Activated CD4-positive, alpha-beta T cell treated with anti-CD3 and anti-CD28 coated beads for 36 hours (primary cell): ENCODE measurements at regions not wholly inside any gene's neighbourhood (a gene's known extent, or its start where the extent isn't known, plus 50 kb on each side); places are given as distances from the start of the nearest gene placed in this dataset.

Source experiments
- ATAC-seq: fragments of 200-7000 bp; cut with Tn5 transposase; one replicate; pipeline ENCODE4 v1.10.0; 2021; ENCODE audit warnings: mild to moderate bottlenecking, moderate library complexity
- CTCF ChIA-PET: fragments of 350-600 bp; sonication (Branson Sonifier 250); formaldehyde crosslinking; loops from one replicate; lab custom pipeline; 2021; ENCODE audit warnings: antibody characterized with exemption; lab: Charles Lee
- POLR2A ChIA-PET: fragments of 350-600 bp; sonication (Branson Sonifier 250); formaldehyde crosslinking; loops from one replicate; lab custom pipeline; 2021; ENCODE audit warnings: antibody characterized with exemption, inconsistent platforms; lab: Charles Lee
- DNase-seq: peaks from one replicate; pipeline ENCODE4 v3.0.0-alpha.2; 2020
- H3K27ac Mint-ChIP-seq: one replicate; pipeline ENCODE4 v1.8.0; 2021; ENCODE audit warnings: mixed read lengths
- H3K27me3 Mint-ChIP-seq: one replicate; pipeline ENCODE4 v1.8.0; 2021; ENCODE audit warnings: mixed read lengths
- H3K36me3 Mint-ChIP-seq: one replicate; pipeline ENCODE4 v1.8.0; 2021; ENCODE audit warnings: low read depth, mixed read lengths
- H3K4me1 Mint-ChIP-seq: one replicate; pipeline ENCODE4 v1.8.0; 2021; ENCODE audit warnings: mixed read lengths
- H3K4me3 Mint-ChIP-seq: one replicate; pipeline ENCODE4 v1.8.0; 2021; ENCODE audit warnings: mild to moderate bottlenecking, moderate library complexity, mixed read lengths
- H3K9me3 Mint-ChIP-seq: one replicate; pipeline ENCODE4 v1.8.0; 2021; ENCODE audit warnings: low read depth, mixed read lengths
- intact Hi-C, 2 experiments: fragments of 100-400 bp; cut with DNase I in 1 of 2; cut with micrococcal nuclease in 1 of 2; formaldehyde crosslinking; loops; one replicate each; pipeline versions ENCODE4 v1.14.2 to v1.15.1; 2022 to 2024; cut with DNase I, micrococcal nuclease

- CTCF ChIA-PET: no interaction called here
- DNase-seq: no peak
- no peak for ATAC-seq
- POLR2A ChIA-PET: no interaction called here
- Mint-ChIP-seq H3K4me3 (no peak overlapping the region), H3K27ac (no peak overlapping the region), H3K4me1 (no peaks in the 10 kb centered on the region), H3K27me3 (peaks cover 12% of the 10 kb centered on the region), H3K9me3 (peaks cover 4% of the 10 kb centered on the region), H3K36me3 (peaks cover 2% of the 10 kb centered on the region)
- intact Hi-C loops: no loop called here
Measured at GRCh38 chr11:116439361-116439677, 333.5 kb downstream of the BUD13 start.

GRCh38 chr11:116438651-116439360 lies 334.0 kb downstream of the BUD13 start:
- DNase-seq (no peak), ATAC-seq (no peak)
- H3K9me3 Mint-ChIP-seq: peaks cover 4% of the 10 kb centered on the region
- H3K4me1 Mint-ChIP-seq: no peaks in the 10 kb centered on the region
- H3K4me3 Mint-ChIP-seq: no peak overlapping the region
- no peak overlapping the region for H3K27ac Mint-ChIP-seq
- intact Hi-C loops: no loop called here
- H3K27me3 Mint-ChIP-seq: peaks cover 10% of the 10 kb centered on the region
- POLR2A ChIA-PET: no interaction called here
- peaks cover 2% of the 10 kb centered on the region for H3K36me3 Mint-ChIP-seq
- CTCF ChIA-PET: no interaction called here

- H3K27ac Mint-ChIP-seq: no peak overlapping the region
- H3K4me1 Mint-ChIP-seq: no peaks in the 10 kb centered on the region
- DNase-seq (no peak), ATAC-seq (no peak)
- H3K27me3 Mint-ChIP-seq: peaks cover 6% of the 10 kb centered on the region
- H3K9me3 Mint-ChIP-seq: peaks cover 4% of the 10 kb centered on the region
- no peak overlapping the region for H3K4me3 Mint-ChIP-seq
- peaks cover 2% of the 10 kb centered on the region for H3K36me3 Mint-ChIP-seq
- intact Hi-C loops: no loop called here
- POLR2A ChIA-PET: no interaction called here
- CTCF ChIA-PET: interaction anchor here (0.7 to 1.2 kb wide), 2 partner anchors 257 to 386 kb away, joined by 3 read pairs; no protein-coding TSS in a partner anchor
Measured at GRCh38 chr11:116434986-116435385, 337.8 kb downstream of the BUD13 start.

GRCh38 chr11:116432301-116432700 lies 340.5 kb downstream of the BUD13 start:
- Mint-ChIP-seq H3K4me3 (no peak overlapping the region), H3K27ac (no peak overlapping the region), H3K36me3 (no peaks in the 10 kb centered on the region), H3K27me3 (peaks cover 9% of the 10 kb centered on the region), H3K9me3 (no peaks in the 10 kb centered on the region), H3K4me1 (no peaks in the 10 kb centered on the region)
- POLR2A ChIA-PET: no interaction called here
- intact Hi-C loops: no loop called here
- DNase-seq (no peak), ATAC-seq (no peak)
- CTCF ChIA-PET: no interaction called here

- Mint-ChIP-seq H3K36me3 (no peaks in the 10 kb centered on the region), H3K9me3 (no peaks in the 10 kb centered on the region), H3K27ac (no peak overlapping the region), H3K4me1 (no peaks in the 10 kb centered on the region), H3K27me3 (peaks cover 8% of the 10 kb centered on the region), H3K4me3 (no peak overlapping the region)
- no peak for DNase-seq
- ChIA-PET POLR2A (no interaction called here), CTCF (no interaction called here)
- no peak for ATAC-seq
- intact Hi-C loops: no loop called here
Measured at GRCh38 chr11:116431842-116432241, 340.9 kb downstream of the BUD13 start.

- H3K4me3 Mint-ChIP-seq: no peak overlapping the region
- no peaks in the 10 kb centered on the region for H3K9me3 Mint-ChIP-seq
- CTCF ChIA-PET: interaction anchor here (0.9 kb wide), 1 partner anchor 40 kb away, joined by 3 read pairs; no protein-coding TSS in a partner anchor
- no peaks in the 10 kb centered on the region for H3K36me3 Mint-ChIP-seq
- no peak for DNase-seq
- no peak for ATAC-seq
- peaks cover 7% of the 10 kb centered on the region for H3K27me3 Mint-ChIP-seq
- POLR2A ChIA-PET: no interaction called here
- no peak overlapping the region for H3K27ac Mint-ChIP-seq
- intact Hi-C loops: no loop called here
- no peaks in the 10 kb centered on the region for H3K4me1 Mint-ChIP-seq
Measured at GRCh38 chr11:116428638-116428975, 344.2 kb downstream of the BUD13 start.

GRCh38 chr11:116427903-116428637 lies 344.7 kb downstream of the BUD13 start:
- DNase-seq (no peak), ATAC-seq (no peak)
- no peaks in the 10 kb centered on the region for H3K36me3 Mint-ChIP-seq
- CTCF ChIA-PET: interaction anchor here (0.9 to 1.1 kb wide), 2 partner anchors 40 to 264 kb away, joined by 3 read pairs; no protein-coding TSS in a partner anchor
- H3K4me1 Mint-ChIP-seq: no peaks in the 10 kb centered on the region
- POLR2A ChIA-PET: no interaction called here
- H3K27me3 Mint-ChIP-seq: peaks cover 7% of the 10 kb centered on the region
- no peaks in the 10 kb centered on the region for H3K9me3 Mint-ChIP-seq
- no peak overlapping the region for H3K27ac Mint-ChIP-seq
- no peak overlapping the region for H3K4me3 Mint-ChIP-seq
- intact Hi-C loops: no loop called here

- DNase-seq: no peak
- no peak overlapping the region for H3K4me3 Mint-ChIP-seq
- no peaks in the 10 kb centered on the region for H3K9me3 Mint-ChIP-seq
- intact Hi-C loops: no loop called here
- ChIA-PET CTCF (interaction anchor here (0.9 to 1.1 kb wide), 2 partner anchors 39 to 265 kb away, joined by 3 read pairs; no protein-coding TSS in a partner anchor), POLR2A (no interaction called here)
- no peak overlapping the region for H3K27ac Mint-ChIP-seq
- H3K4me1 Mint-ChIP-seq: no peaks in the 10 kb centered on the region
- H3K27me3 Mint-ChIP-seq: peaks cover 7% of the 10 kb centered on the region
- no peak for ATAC-seq
- H3K36me3 Mint-ChIP-seq: no peaks in the 10 kb centered on the region
Measured at GRCh38 chr11:116427337-116427902, 345.4 kb downstream of the BUD13 start.

- H3K9me3 Mint-ChIP-seq: no peaks in the 10 kb centered on the region
- ATAC-seq (no peak), DNase-seq (no peak)
- H3K27ac Mint-ChIP-seq: no peak overlapping the region
- CTCF ChIA-PET: interaction anchor here (1.1 kb wide), 1 partner anchor 9 kb away, joined by 3 read pairs; no protein-coding TSS in a partner anchor
- intact Hi-C loops: no loop called here
- no peak overlapping the region for H3K4me3 Mint-ChIP-seq
- no peaks in the 10 kb centered on the region for H3K4me1 Mint-ChIP-seq
- POLR2A ChIA-PET: no interaction called here
- no peaks in the 10 kb centered on the region for H3K36me3 Mint-ChIP-seq
- H3K27me3 Mint-ChIP-seq: peaks cover 9% of the 10 kb centered on the region
Measured at GRCh38 chr11:116426761-116427160, 346.0 kb downstream of the BUD13 start.

GRCh38 chr11:116424615-116425261 lies 348.0 kb downstream of the BUD13 start:
- no peaks in the 10 kb centered on the region for H3K9me3 Mint-ChIP-seq
- no peak overlapping the region for H3K27ac Mint-ChIP-seq
- H3K36me3 Mint-ChIP-seq: no peaks in the 10 kb centered on the region
- POLR2A ChIA-PET: interaction anchor here (0.6 kb wide), 1 partner anchor 299 kb away, joined by 3 read pairs; no protein-coding TSS in a partner anchor
- CTCF ChIA-PET: no interaction called here
- no peak overlapping the region for H3K4me3 Mint-ChIP-seq
- H3K27me3 Mint-ChIP-seq: peaks cover 12% of the 10 kb centered on the region
- intact Hi-C loops: no loop called here
- ATAC-seq (no peak), DNase-seq (no peak)
- H3K4me1 Mint-ChIP-seq: no peaks in the 10 kb centered on the region

GRCh38 chr11:116422956-116423600 lies 349.7 kb downstream of the BUD13 start:
- H3K27ac Mint-ChIP-seq: no peak overlapping the region
- intact Hi-C loops: no loop called here
- ATAC-seq (no peak), DNase-seq (no peak)
- H3K27me3 Mint-ChIP-seq: peaks cover 18% of the 10 kb centered on the region
- no peak overlapping the region for H3K4me3 Mint-ChIP-seq
- H3K9me3 Mint-ChIP-seq: no peaks in the 10 kb centered on the region
- H3K4me1 Mint-ChIP-seq: no peaks in the 10 kb centered on the region
- ChIA-PET POLR2A (no interaction called here), CTCF (no interaction called here)
- H3K36me3 Mint-ChIP-seq: no peaks in the 10 kb centered on the region
